Calu3 (cell line): ENCODE measurements at regions not wholly inside any gene's neighbourhood (a gene's known extent, or its start where the extent isn't known, plus 50 kb on each side); places are given as distances from the start of the nearest gene placed in this dataset.
"Not testable (repeated sequence)": the region's sequence is repeated elsewhere in the genome, so short reads cannot be mapped to it uniquely, and the experiment has no call there.

Source experiments
- BruUV-seq: library from RNA; stranded (reverse); fragments of 400-500 nt; replicated peaks from 2 replicates; lab custom pipeline; 2021; lab: Mats Ljungman, UMichigan
- CTCF ChIA-PET: fragments of 300-600 bp; sonication (Branson Sonifier 250); formaldehyde crosslinking; loops from one replicate; lab custom pipeline; 2022; ENCODE audit warnings: antibody characterized with exemption; lab: Charles Lee
- DNase-seq: peaks from one replicate; pipeline ENCODE4 v3.0.0; 2022
- H3K27ac Mint-ChIP-seq: one replicate; pipeline ENCODE4 v1.8.0; 2022; ENCODE audit warnings: mixed read lengths; ENCODE audit not compliant: unreplicated experiment
- H3K27me3 Mint-ChIP-seq: one replicate; pipeline ENCODE4 v1.8.0; 2022; ENCODE audit warnings: mixed read lengths; ENCODE audit not compliant: unreplicated experiment
- H3K36me3 Mint-ChIP-seq: one replicate; pipeline ENCODE4 v1.8.0; 2022; ENCODE audit warnings: mild to moderate bottlenecking, moderate library complexity, mixed read lengths; ENCODE audit not compliant: insufficient read depth, unreplicated experiment
- H3K4me1 Mint-ChIP-seq: one replicate; pipeline ENCODE4 v1.8.0; 2022; ENCODE audit warnings: mild to moderate bottlenecking, low read depth, mixed read lengths; ENCODE audit not compliant: unreplicated experiment
- H3K4me3 Mint-ChIP-seq: one replicate; pipeline ENCODE4 v1.8.0; 2022; ENCODE audit warnings: mild to moderate bottlenecking, low read depth, moderate library complexity, mixed read lengths; ENCODE audit not compliant: unreplicated experiment
- H3K9me3 Mint-ChIP-seq: one replicate; pipeline ENCODE4 v1.8.0; 2022; ENCODE audit warnings: low read depth, mixed read lengths; ENCODE audit not compliant: unreplicated experiment
- CTCF ChIP-seq: fragments of 200-600 bp; IDR thresholded peaks from one replicate; pipeline ENCODE4 v1.8.0; 2022; ENCODE audit warnings: antibody characterized with exemption; ENCODE audit not compliant: unreplicated experiment
- intact Hi-C: fragments of 100-400 bp; cut with micrococcal nuclease; formaldehyde crosslinking; loops from one replicate; pipeline ENCODE4 v1.10.0; 2022; ENCODE audit not compliant: unreplicated experiment

DNA sequence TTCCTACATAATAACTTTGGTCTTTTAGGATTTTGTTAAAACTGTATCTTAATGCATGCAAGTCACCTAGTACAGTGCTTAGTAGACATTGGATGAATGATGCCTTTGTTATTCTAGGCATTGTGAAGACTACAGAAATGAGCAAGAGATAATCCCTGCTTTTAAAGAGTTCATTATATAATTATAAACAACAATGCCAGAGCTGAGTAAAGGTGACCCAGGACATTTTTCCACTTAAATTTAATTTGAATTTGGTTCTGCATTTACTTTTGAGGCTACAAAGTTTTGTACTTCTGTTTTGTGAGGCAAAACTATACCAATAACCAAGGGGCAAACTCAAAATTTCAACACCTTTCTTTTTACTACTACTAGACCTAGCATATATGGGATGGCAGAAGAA, 182.0 kb upstream of the SESN3 start:
- CTCF ChIA-PET = no interaction called here
- H3K4me3 Mint-ChIP-seq = no peak overlapping the region

GRCh38 chr11:95412074-95412473, 181.1 kb upstream of the SESN3 start:
- no peaks in the 10 kb centered on the region for H3K36me3 Mint-ChIP-seq
- H3K4me1 Mint-ChIP-seq = no peaks in the 10 kb centered on the region
- peaks cover 14% of the 10 kb centered on the region for H3K27me3 Mint-ChIP-seq
- H3K4me3 Mint-ChIP-seq = no peak overlapping the region
- no TSS peak for BruUV-seq
- no peak overlapping the region for H3K27ac Mint-ChIP-seq
- intact Hi-C loops = no loop called here
- DNase-seq = no peak
- H3K9me3 Mint-ChIP-seq = peaks cover 3% of the 10 kb centered on the region
- CTCF ChIA-PET = no interaction called here
- TF ChIP-seq CTCF = no peak

More for the DNA sequence above, 182.0 kb upstream of the SESN3 start:
- no peak overlapping the region for H3K27ac Mint-ChIP-seq
- H3K36me3 Mint-ChIP-seq = no peaks in the 10 kb centered on the region
- intact Hi-C loops = no loop called here
- TF ChIP-seq CTCF = no peak
- H3K4me1 Mint-ChIP-seq = no peaks in the 10 kb centered on the region
- DNase-seq = no peak
- H3K27me3 Mint-ChIP-seq = peaks cover 14% of the 10 kb centered on the region
- peaks cover 3% of the 10 kb centered on the region for H3K9me3 Mint-ChIP-seq
- BruUV-seq = no TSS peak

GRCh38 chr11:95410707-95411106, 179.7 kb upstream of the SESN3 start:
- H3K4me3 Mint-ChIP-seq, intact Hi-C loops, H3K27ac Mint-ChIP-seq, DNase-seq, CTCF ChIA-PET, BruUV-seq, H3K9me3 Mint-ChIP-seq, H3K36me3 Mint-ChIP-seq, H3K4me1 Mint-ChIP-seq: not testable (repeated sequence)
- H3K27me3 Mint-ChIP-seq = peaks cover 14% of the 10 kb centered on the region

- H3K9me3 Mint-ChIP-seq = no peaks in the 10 kb centered on the region
- intact Hi-C loops = no loop called here
- H3K4me3 Mint-ChIP-seq = no peak overlapping the region
- CTCF ChIA-PET = no interaction called here
- no peaks in the 10 kb centered on the region for H3K27me3 Mint-ChIP-seq
- H3K4me1 Mint-ChIP-seq = no peaks in the 10 kb centered on the region
- TF ChIP-seq CTCF = no peak
- H3K36me3 Mint-ChIP-seq = no peaks in the 10 kb centered on the region
- H3K27ac Mint-ChIP-seq = no peak overlapping the region
- no TSS peak for BruUV-seq
- DNase-seq = no peak
These were observed 175.3 kb upstream of the SESN3 start for GRCh38 chr11:95406271-95406670.

DNA sequence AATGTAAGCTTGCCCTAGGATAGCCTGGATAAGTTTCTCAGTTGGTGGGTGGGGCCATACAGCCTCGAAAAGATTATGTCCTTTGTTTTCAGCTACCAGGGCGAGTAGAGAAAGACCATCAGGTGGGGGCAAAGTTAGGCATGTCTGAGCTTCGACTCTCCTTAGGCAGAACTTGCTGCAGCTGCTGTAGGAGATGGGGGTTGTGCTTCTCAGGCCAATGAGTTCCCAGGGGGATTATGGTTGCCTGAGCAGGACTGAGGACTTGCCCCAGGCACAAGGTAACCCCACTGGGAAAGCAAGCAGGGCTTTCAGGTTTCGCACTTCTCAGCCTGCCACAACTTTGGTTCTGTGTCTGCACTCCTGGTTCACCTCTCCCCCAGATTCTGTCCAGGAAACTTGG, 173.4 kb upstream of the SESN3 start:
- H3K36me3 Mint-ChIP-seq = no peaks in the 10 kb centered on the region

More for the DNA sequence above, 173.4 kb upstream of the SESN3 start:
- H3K27me3 Mint-ChIP-seq = no peaks in the 10 kb centered on the region
- H3K27ac Mint-ChIP-seq = no peak overlapping the region
- CTCF ChIA-PET = no interaction called here
- H3K9me3 Mint-ChIP-seq = no peaks in the 10 kb centered on the region
- TF ChIP-seq CTCF = no peak
- intact Hi-C loops = no loop called here
- no peak overlapping the region for H3K4me3 Mint-ChIP-seq
- DNase-seq = no peak
- BruUV-seq = no TSS peak
- no peaks in the 10 kb centered on the region for H3K4me1 Mint-ChIP-seq
